ENCODE measurements at regions not wholly inside any gene's neighbourhood (a gene's known extent, or its start where the extent isn't known, plus 50 kb on each side); places are given as distances from the start of the nearest gene placed in this dataset.
"Not testable (repeated sequence)": the region's sequence is repeated elsewhere in the genome, so short reads cannot be mapped to it uniquely, and the experiment has no call there.

DNA sequence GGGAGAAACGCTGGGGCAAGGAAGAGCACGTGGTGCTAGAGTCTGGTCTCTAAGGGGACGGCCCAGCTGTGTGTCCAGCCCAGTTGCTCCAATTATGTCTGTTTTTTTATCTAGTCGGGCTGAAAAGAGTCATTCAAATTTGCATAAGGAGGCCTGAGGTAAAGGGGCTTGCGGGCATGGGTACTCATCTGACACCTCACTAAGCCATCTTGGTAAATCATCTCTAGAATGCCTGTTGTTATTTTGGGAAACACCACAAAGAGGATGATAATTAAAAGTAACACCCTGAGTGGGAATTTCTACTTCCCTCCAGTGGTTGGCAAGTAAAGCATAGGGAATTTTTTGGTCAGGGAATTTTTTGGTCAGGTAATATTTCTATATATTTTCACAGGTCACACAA lies 196.1 kb upstream of the ALG10B start:
- no peaks in the 10 kb centered on the region for H3K27me3 ChIP-seq
- no peak for TF ChIP-seq POLR2A (IDR thresholded peaks at IDR 0.05)
- TF ChIP-seq EP300 (IDR thresholded peaks at IDR 0.05; ENCODE audit: low read depth), result no peak
- TF ChIP-seq, protein P1, sequence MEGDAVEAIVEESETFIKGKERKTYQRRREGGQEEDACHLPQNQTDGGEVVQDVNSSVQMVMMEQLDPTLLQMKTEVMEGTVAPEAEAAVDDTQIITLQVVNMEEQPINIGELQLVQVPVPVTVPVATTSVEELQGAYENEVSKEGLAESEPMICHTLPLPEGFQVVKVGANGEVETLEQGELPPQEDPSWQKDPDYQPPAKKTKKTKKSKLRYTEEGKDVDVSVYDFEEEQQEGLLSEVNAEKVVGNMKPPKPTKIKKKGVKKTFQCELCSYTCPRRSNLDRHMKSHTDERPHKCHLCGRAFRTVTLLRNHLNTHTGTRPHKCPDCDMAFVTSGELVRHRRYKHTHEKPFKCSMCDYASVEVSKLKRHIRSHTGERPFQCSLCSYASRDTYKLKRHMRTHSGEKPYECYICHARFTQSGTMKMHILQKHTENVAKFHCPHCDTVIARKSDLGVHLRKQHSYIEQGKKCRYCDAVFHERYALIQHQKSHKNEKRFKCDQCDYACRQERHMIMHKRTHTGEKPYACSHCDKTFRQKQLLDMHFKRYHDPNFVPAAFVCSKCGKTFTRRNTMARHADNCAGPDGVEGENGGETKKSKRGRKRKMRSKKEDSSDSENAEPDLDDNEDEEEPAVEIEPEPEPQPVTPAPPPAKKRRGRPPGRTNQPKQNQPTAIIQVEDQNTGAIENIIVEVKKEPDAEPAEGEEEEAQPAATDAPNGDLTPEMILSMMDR (IDR thresholded peaks at IDR 0.05), result no peak
- TF ChIP-seq POLR2AphosphoS5 (IDR thresholded peaks at IDR 0.05), result no peak
- in situ Hi-C loops (cut with MboI; ENCODE audit: low pct_ligation_motif_present in 1 of 4, low pct_unique_long_range_greater_than_20kb in 1 of 4, low sequenced_read_pairs in 3 of 4), result loop anchor here in 1 of 4 donors (25.0 kb wide), 1 partner anchor 992 kb away; no protein-coding TSS in a partner anchor
- no peak for DNase-seq
- H3K4me3 ChIP-seq, result no peak overlapping the region
- 61 to 100% methylated on average over 1 to 5 of the region's 5 CpGs for WGBS, 2 donors (ENCODE audit: low coverage in 1 of 2)
- H3K27ac ChIP-seq, result no peak overlapping the region
- H3K9me3 ChIP-seq, result no peaks in the 10 kb centered on the region
- intact Hi-C loops (cut with DNase I; ENCODE audit: low total_unique reads), result no loop called here
- H3K4me1 ChIP-seq, result peaks cover 0 to 6% (median 1%) of the 10 kb centered on the region in 4 donors
- H3K36me3 ChIP-seq, result no peaks in the 10 kb centered on the region

DNA sequence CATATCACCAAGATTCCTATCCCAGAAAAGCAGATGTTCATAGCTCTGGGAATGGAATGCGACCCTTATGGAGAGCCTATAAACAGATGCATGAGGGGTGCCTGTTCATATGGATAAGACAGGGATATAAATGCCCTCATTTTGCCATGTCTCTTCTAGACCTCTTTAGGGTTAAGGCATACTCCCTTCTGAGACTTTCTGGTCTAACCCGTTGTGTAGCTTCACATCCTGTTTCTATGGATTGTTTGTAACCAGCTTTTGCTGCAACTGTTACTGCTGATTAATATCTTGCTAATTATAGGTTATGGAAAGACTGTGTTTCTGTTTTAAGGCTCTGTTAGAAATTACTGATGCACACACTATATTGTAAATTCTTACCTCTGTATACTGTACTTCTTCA lies 193.5 kb upstream of the ALG10B start:
- H3K9me3 ChIP-seq; H3K36me3 ChIP-seq; H3K27me3 ChIP-seq; H3K4me3 ChIP-seq; intact Hi-C loops (cut with DNase I; ENCODE audit: low total_unique reads); H3K27ac ChIP-seq; H3K4me1 ChIP-seq; DNase-seq: not testable (repeated sequence)
- in situ Hi-C loops (cut with MboI; ENCODE audit: low pct_ligation_motif_present in 1 of 4, low pct_unique_long_range_greater_than_20kb in 1 of 4, low sequenced_read_pairs in 3 of 4), result loop anchor here in 1 of 4 donors (25.0 kb wide), 1 partner anchor 989 kb away; no protein-coding TSS in a partner anchor
- WGBS, 2 donors (ENCODE audit: low coverage in 1 of 2), result 80 to 83% methylated on average over 1 to 2 of the region's 2 CpGs

DNA sequence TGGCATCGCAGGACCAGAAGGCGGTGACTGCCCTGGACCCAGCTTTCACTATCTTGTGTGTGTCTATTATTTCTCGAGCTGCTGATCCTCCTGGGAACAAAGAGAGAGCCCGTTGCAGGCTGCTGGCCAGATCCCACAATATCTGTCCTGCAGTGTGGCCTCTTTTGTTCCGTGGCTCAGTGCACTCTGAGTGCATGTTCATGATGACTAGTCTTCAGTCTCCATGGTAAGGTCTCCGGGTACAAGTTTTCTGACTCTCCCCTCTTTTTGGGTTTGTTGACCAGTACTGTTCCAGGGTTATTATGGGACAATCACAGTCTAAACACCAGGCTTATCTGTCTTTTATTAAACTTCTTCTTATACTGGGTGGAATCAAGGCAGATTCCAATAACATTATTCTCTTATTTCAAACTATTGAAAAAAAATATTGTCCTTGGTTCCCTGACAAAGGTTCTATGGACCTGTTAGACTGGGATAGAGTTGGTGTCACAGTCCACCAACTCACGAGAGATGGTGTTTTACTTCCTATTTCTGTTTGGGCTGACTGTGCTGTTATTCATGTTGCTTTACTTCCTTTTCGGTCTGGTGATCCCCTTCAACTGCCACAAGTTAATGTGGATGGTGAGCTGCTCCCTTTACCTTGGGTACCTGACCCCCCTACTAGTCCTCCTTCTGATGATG lies 192.9 kb upstream of the ALG10B start:
- intact Hi-C loops (cut with DNase I; ENCODE audit: low total_unique reads), result no loop called here
- peaks cover 0 to 6% (median 1%) of the 10 kb centered on the region in 4 donors for H3K4me1 ChIP-seq
- 72 to 83% methylated on average over 6 to 8 of the region's 8 CpGs for WGBS, 2 donors (ENCODE audit: low coverage in 1 of 2)
- no peak for TF ChIP-seq POLR2A (IDR thresholded peaks at IDR 0.05)
- TF ChIP-seq, protein P1 (IDR thresholded peaks at IDR 0.05), result no peak
- no peak for TF ChIP-seq POLR2AphosphoS5 (IDR thresholded peaks at IDR 0.05)
- no peak for TF ChIP-seq EP300 (IDR thresholded peaks at IDR 0.05; ENCODE audit: low read depth)
- in situ Hi-C loops (cut with MboI; ENCODE audit: low pct_ligation_motif_present in 1 of 4, low pct_unique_long_range_greater_than_20kb in 1 of 4, low sequenced_read_pairs in 3 of 4), result loop anchor here in 1 of 4 donors (25.0 kb wide), 1 partner anchor 989 kb away; no protein-coding TSS in a partner anchor
- no peaks in the 10 kb centered on the region for H3K36me3 ChIP-seq
- H3K4me3 ChIP-seq, result no peak overlapping the region
- H3K27ac ChIP-seq, result no peak overlapping the region
- DNase-seq, result no peak
- H3K27me3 ChIP-seq, result no peaks in the 10 kb centered on the region
- H3K9me3 ChIP-seq, result no peaks in the 10 kb centered on the region

DNA sequence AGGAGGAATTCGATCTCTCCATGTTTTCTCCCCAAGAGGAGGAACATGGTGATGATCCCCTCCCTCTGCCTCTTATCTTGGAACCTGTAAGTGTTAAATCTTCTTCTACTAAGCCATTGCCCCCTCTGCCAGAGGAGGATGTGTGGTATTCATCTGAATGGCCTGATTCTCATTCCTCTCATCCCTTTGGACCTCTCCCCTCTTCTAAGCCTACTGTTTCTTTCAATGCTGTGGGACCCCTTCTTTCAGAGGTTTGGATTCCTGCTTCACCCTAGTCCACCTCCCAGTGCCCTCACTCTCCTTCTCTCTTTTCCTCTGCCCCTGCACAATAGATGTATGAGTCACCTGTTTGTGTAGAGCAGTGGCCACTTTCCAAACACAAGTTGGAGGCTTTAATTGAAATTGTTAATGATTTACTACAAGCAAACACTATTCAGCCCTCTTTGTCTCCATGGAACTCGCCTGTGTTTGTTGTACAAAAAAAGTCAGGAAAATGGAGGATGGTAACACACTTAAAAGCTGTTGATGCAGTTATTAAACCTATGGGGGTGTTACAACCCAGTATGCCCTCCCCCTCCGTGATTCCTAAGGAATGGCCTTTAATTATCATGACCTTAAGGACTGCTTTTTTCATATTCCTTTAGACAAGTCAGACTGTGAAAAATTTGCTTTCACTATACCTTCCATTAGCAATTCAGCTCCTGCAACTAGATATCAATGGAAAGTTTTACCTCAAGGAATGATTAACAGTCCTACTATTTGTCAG lies 192.1 kb upstream of the ALG10B start:
- H3K27ac ChIP-seq, result no peak overlapping the region
- peak; percentile 10 for DNase-seq
- in situ Hi-C loops (cut with MboI; ENCODE audit: low pct_ligation_motif_present in 1 of 4, low pct_unique_long_range_greater_than_20kb in 1 of 4, low sequenced_read_pairs in 3 of 4), result loop anchor here in 3 of 4 donors (25.0 kb wide), 4 partner anchors 188 to 1163 kb away; partner anchors contain the start of gene ALG10B (in 1 of the 3)

More for the DNA sequence above, 192.1 kb upstream of the ALG10B start:
- intact Hi-C loops (cut with DNase I; ENCODE audit: low total_unique reads), result no loop called here
- WGBS, 2 donors (ENCODE audit: low coverage in 1 of 2), result 30 to 40% methylated on average over 2 to 3 of the region's 3 CpGs
- Histone ChIP-seq H3K9me3 (no peaks in the 10 kb centered on the region), H3K27me3 (no peaks in the 10 kb centered on the region), H3K36me3 (no peaks in the 10 kb centered on the region), H3K4me3 (no peak overlapping the region), H3K4me1 (peaks cover 0 to 6% (median 1%) of the 10 kb centered on the region in 4 donors)
- TF ChIP-seq POLR2AphosphoS5 (IDR thresholded peaks at IDR 0.05) (no peak), POLR2A (IDR thresholded peaks at IDR 0.05) (no peak), EP300 (IDR thresholded peaks at IDR 0.05; ENCODE audit: low read depth) (no peak)
- TF ChIP-seq, protein P1 (IDR thresholded peaks at IDR 0.05), result no peak

Data from transverse colon (tissue), 4 donors.